Colonic mucosa (tissue), 4 donors: ENCODE measurements at regions not wholly inside any gene's neighbourhood (a gene's known extent, or its start where the extent isn't known, plus 50 kb on each side); places are given as distances from the start of the nearest gene placed in this dataset.

Experiments used
- DNase-seq: peaks from one replicate; pipeline ENCODE4 v3.0.0-alpha.2; 2020
- H3K27ac ChIP-seq: fragments of 200-600 bp; one replicate; pipeline ENCODE4 v1.8.0; 2021
- H3K27me3 ChIP-seq: fragments of 200-600 bp; one replicate; pipeline ENCODE4 v1.8.0; 2021
- H3K36me3 ChIP-seq: fragments of 200-600 bp; one replicate; pipeline ENCODE4 v1.8.0; 2021
- H3K4me1 ChIP-seq: fragments of 200-600 bp; one replicate; pipeline ENCODE4 v1.8.0; 2021; ENCODE audit warnings: mild to moderate bottlenecking
- H3K4me3 ChIP-seq: fragments of 200-600 bp; one replicate; pipeline ENCODE4 v1.8.0; 2021
- H3K9ac ChIP-seq, 2 donors: one replicate each; pipeline ENCODE4 v1.7.0; 2013; ENCODE audit warnings: control low read depth in 2 of 2, low read depth in 2 of 2, low read length in 2 of 2
- H3K9me3 ChIP-seq: fragments of 200-600 bp; one replicate; pipeline ENCODE4 v1.8.0; 2021
- CTCF ChIP-seq: fragments of 200-600 bp; IDR thresholded peaks from one replicate; pipeline ENCODE4 v1.8.0; 2022; ENCODE audit warnings: antibody characterized with exemption, mild to moderate bottlenecking
- intact Hi-C: fragments of 100-400 bp; cut with DNase I; formaldehyde crosslinking; loops from one replicate; pipeline ENCODE4 v1.14.1; 2022
- donor health status: healthy.
- donor health status: DM: no; HTN: no; CAD: no.
- donor health status: DM: no; HTN: no; CAD: no.

GRCh38 chr12:88251798-88252197, 109.7 kb downstream of the TMTC3 start:
- H3K4me3 ChIP-seq = no peak overlapping the region
- intact Hi-C loops = no loop called here
- H3K27me3 ChIP-seq = no peaks in the 10 kb centered on the region
- H3K4me1 ChIP-seq = no peaks in the 10 kb centered on the region
- no peaks in the 10 kb centered on the region for H3K9me3 ChIP-seq
- no peaks in the 10 kb centered on the region for H3K36me3 ChIP-seq
- no peak overlapping the region for H3K27ac ChIP-seq
- no peak overlapping the region for H3K9ac ChIP-seq
- no peak for DNase-seq
- no peak for TF ChIP-seq CTCF

DNA sequence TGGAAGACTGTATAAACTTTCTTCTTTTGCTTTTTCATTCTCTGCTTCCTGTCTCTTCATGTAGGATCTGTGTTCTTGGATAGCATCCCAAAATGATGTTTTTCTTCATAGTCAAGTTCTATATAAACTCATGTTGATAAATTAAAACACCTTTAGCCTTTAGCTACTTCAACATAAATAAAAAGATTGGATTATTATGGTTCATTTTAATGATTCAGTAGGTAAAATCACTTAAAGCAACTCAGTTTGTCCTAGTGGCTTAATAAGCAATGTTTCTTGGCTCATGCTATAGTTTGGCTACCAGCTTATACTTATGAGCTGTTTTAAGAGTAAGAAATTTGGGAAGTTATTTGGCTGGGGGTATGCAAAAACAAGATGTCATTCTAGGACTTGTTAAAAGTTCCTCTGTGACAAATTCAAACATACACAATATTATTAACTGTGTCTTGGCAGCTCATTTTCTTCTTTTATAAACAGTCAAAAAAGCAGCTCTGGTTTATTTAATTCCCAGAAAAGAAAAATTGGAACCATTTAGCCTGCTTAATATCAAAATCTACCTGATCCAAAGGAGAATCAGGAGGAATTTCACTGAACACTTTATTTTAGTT, 111.4 kb downstream of the TMTC3 start:
- H3K27ac ChIP-seq = no peak overlapping the region
- TF ChIP-seq CTCF = no peak

DNA sequence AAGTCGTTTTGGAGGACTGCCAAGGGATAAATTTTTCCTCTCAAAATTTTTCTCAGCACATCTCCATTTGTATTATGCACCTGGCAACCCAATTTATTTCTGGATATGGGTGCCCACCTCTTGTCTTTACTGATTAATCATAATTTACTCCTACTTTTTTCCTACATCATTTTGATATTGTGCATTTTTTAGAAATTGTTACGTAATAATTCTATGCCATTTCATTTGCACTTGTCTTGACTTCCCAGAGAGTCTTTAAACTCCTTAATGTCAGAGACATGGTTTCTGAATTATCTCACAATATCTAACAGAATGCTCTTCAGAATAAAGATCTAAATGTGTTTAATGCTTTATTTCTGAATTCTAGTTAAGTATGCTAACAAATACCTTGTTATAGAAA, 113.1 kb downstream of the TMTC3 start:
- DNase-seq = no peak
- Histone ChIP-seq H3K4me3 (no peak overlapping the region), H3K9me3 (no peaks in the 10 kb centered on the region), H3K36me3 (no peaks in the 10 kb centered on the region), H3K27ac (no peak overlapping the region), H3K27me3 (no peaks in the 10 kb centered on the region), H3K9ac (no peak overlapping the region), H3K4me1 (no peaks in the 10 kb centered on the region)
- TF ChIP-seq CTCF = no peak
- intact Hi-C loops = no loop called here

More for the DNA sequence above, 111.4 kb downstream of the TMTC3 start:
- Histone ChIP-seq H3K9me3 (no peaks in the 10 kb centered on the region), H3K36me3 (no peaks in the 10 kb centered on the region), H3K4me3 (no peak overlapping the region), H3K27me3 (no peaks in the 10 kb centered on the region), H3K9ac (no peak overlapping the region), H3K4me1 (no peaks in the 10 kb centered on the region)
- intact Hi-C loops = no loop called here
- no peak for DNase-seq

- intact Hi-C loops = no loop called here
- Histone ChIP-seq H3K4me3 (no peak overlapping the region), H3K36me3 (no peaks in the 10 kb centered on the region), H3K9ac (no peak overlapping the region), H3K9me3 (no peaks in the 10 kb centered on the region), H3K27ac (no peak overlapping the region), H3K27me3 (no peaks in the 10 kb centered on the region), H3K4me1 (no peaks in the 10 kb centered on the region)
- no peak for DNase-seq
- no peak for TF ChIP-seq CTCF
These were observed 113.7 kb downstream of the TMTC3 start for GRCh38 chr12:88255847-88256246.

DNA sequence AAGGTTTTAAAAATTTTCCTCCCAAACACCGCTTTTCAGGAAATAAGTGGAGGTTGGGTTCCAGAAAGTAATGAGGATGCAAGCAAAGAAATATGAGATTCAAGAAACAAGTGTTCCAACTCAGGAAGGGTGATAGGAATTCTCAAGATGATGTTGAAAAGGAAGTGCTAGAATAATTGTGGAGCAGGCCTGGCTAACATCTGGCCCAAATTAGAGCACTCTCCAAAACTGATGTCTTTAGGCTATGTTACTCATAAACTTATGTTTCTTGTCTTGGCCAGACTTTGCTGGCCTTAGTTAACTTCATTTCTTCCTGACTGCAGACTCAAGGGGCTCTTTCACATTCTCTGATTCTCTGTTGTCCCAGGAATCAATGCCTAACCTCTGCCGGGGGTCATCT, 116.3 kb downstream of the TMTC3 start:
- intact Hi-C loops = no loop called here
- Histone ChIP-seq H3K4me1 (no peaks in the 10 kb centered on the region), H3K36me3 (no peaks in the 10 kb centered on the region), H3K9me3 (no peaks in the 10 kb centered on the region), H3K27ac (no peak overlapping the region), H3K27me3 (no peaks in the 10 kb centered on the region), H3K4me3 (no peak overlapping the region), H3K9ac (no peak overlapping the region)
- DNase-seq = no peak
- TF ChIP-seq CTCF = no peak
